Sciatic nerve (tissue), 2 donors: ENCODE measurements at regions not wholly inside any gene's neighbourhood (a gene's known extent, or its start where the extent isn't known, plus 50 kb on each side); places are given as distances from the start of the nearest gene placed in this dataset.

ENCODE experiments used
- ATAC-seq: fragments of 200-7000 bp; cut with Tn5 transposase; one replicate; pipeline ENCODE4 v1.9.1; 2020; ENCODE audit warnings: mild to moderate bottlenecking, moderate library complexity
- DNase-seq: peaks from one replicate; pipeline ENCODE4 v3.0.0-alpha.2; 2020; ENCODE audit warnings: low spot score
- intact Hi-C: fragments of 100-400 bp; cut with DNase I; formaldehyde crosslinking; loops from one replicate; pipeline ENCODE4 v1.14.2; 2022
- donor health status: DM: no; HTN: no; CAD: no.
- donor health status: DM: no; HTN: no; CAD: no.

GRCh38 chr5:68443091-68443490, 227.5 kb downstream of the PIK3R1 start:
- DNase-seq = no peak

GRCh38 chr5:68444048-68444447, 228.5 kb downstream of the PIK3R1 start:
- no peak for DNase-seq
- intact Hi-C loops = no loop called here
- no peak for ATAC-seq

More at GRCh38 chr5:68443091-68443490, 227.5 kb downstream of the PIK3R1 start:
- intact Hi-C loops = no loop called here
- no peak for ATAC-seq

GRCh38 chr5:68444833-68445232, 229.3 kb downstream of the PIK3R1 start:
- DNase-seq (no peak), ATAC-seq (peak; percentile 65)
- intact Hi-C loops = no loop called here

GRCh38 chr5:68445257-68446069, 229.9 kb downstream of the PIK3R1 start:
- DNase-seq (no peak), ATAC-seq (no peak)
- intact Hi-C loops = no loop called here

- intact Hi-C loops = no loop called here
- ATAC-seq (no peak), DNase-seq (no peak)
Observed at GRCh38 chr5:68446070-68446357, 230.5 kb downstream of the PIK3R1 start.

GRCh38 chr5:68446487-68446894, 230.9 kb downstream of the PIK3R1 start:
- intact Hi-C loops = no loop called here
- DNase-seq = no peak
- ATAC-seq = no peak

- intact Hi-C loops = no loop called here
- ATAC-seq = peak; percentile 20
- DNase-seq = no peak
Observed at GRCh38 chr5:68447136-68447929, 231.8 kb downstream of the PIK3R1 start.

GRCh38 chr5:68449380-68449779, 233.8 kb downstream of the PIK3R1 start:
- peak; percentile 40 for ATAC-seq
- intact Hi-C loops = no loop called here
- no peak for DNase-seq

- DNase-seq (no peak), ATAC-seq (peak; percentile 47)
- intact Hi-C loops = no loop called here
Observed at GRCh38 chr5:68450245-68450852, 234.8 kb downstream of the PIK3R1 start.

- DNase-seq (no peak), ATAC-seq (no peak)
- intact Hi-C loops = no loop called here
Observed at GRCh38 chr5:68452286-68452685, 236.7 kb downstream of the PIK3R1 start.

- no peak for ATAC-seq
- intact Hi-C loops = no loop called here
- no peak for DNase-seq
Observed at GRCh38 chr5:68454172-68454571, 238.6 kb downstream of the PIK3R1 start.

- ATAC-seq = no peak
- intact Hi-C loops = loop anchor here (5.0 kb wide), 1 partner anchor 167 kb away; no protein-coding TSS in a partner anchor
- DNase-seq = no peak
Observed at GRCh38 chr5:68454766-68455165, 239.2 kb downstream of the PIK3R1 start.

GRCh38 chr5:68455216-68455615, 239.7 kb downstream of the PIK3R1 start:
- DNase-seq = no peak
- ATAC-seq = no peak
- intact Hi-C loops = loop anchor here (5.0 kb wide), 1 partner anchor 168 kb away; no protein-coding TSS in a partner anchor

GRCh38 chr5:68456756-68457217, 241.2 kb downstream of the PIK3R1 start:
- intact Hi-C loops = loop anchor here (5.0 kb wide), 1 partner anchor 169 kb away; no protein-coding TSS in a partner anchor
- DNase-seq (no peak), ATAC-seq (peak; percentile 52)

- intact Hi-C loops = loop anchor here (5.0 kb wide), 1 partner anchor 170 kb away; no protein-coding TSS in a partner anchor
Observed at GRCh38 chr5:68457285-68457684, 241.7 kb downstream of the PIK3R1 start.

GRCh38 chr5:68458416-68459021, 243.0 kb downstream of the PIK3R1 start:
- peak; percentile 17 for ATAC-seq
- no peak for DNase-seq
- intact Hi-C loops = loop anchor here (5.0 kb wide), 1 partner anchor 171 kb away; no protein-coding TSS in a partner anchor

More at GRCh38 chr5:68457285-68457684, 241.7 kb downstream of the PIK3R1 start:
- no peak for DNase-seq
- ATAC-seq = no peak

GRCh38 chr5:68459093-68459809, 243.7 kb downstream of the PIK3R1 start:
- ATAC-seq = no peak
- DNase-seq = no peak
- intact Hi-C loops = loop anchor here (5.0 kb wide), 1 partner anchor 172 kb away; no protein-coding TSS in a partner anchor

GRCh38 chr5:68459810-68460139, 244.2 kb downstream of the PIK3R1 start:
- intact Hi-C loops = loop anchor here (5.0 kb wide), 1 partner anchor 172 kb away; no protein-coding TSS in a partner anchor
- no peak for ATAC-seq
- no peak for DNase-seq
